Astrocyte (in vitro differentiated cells and primary cell): ENCODE measurements at regions not wholly inside any gene's neighbourhood (a gene's known extent, or its start where the extent isn't known, plus 50 kb on each side); places are given as distances from the start of the nearest gene placed in this dataset.
"Not testable (repeated sequence)": the region's sequence is repeated elsewhere in the genome, so short reads cannot be mapped to it uniquely, and the experiment has no call there.

ENCODE experiments used
- DNase-seq: peaks from one replicate; pipeline ENCODE4 v3.0.0-alpha.2; 2010; ENCODE audit warnings: low read depth
- FAIRE-seq: peaks from 2 replicates; lab custom pipeline; 2011; peaks lifted over from hg19 to GRCh38; lab: Jason Lieb, UNC
- H2AFZ ChIP-seq: 2 replicates; pipeline ENCODE4 v1.6.0; 2012; ENCODE audit warnings: low read depth, low read length, inconsistent platforms
- H3K27ac ChIP-seq: 2 replicates; pipeline ENCODE4 v1.5.1; 2011; ENCODE audit warnings: low read depth, low read length, inconsistent platforms
- H3K27me3 ChIP-seq: 2 replicates; pipeline ENCODE4 v1.6.0; 2011; ENCODE audit warnings: low read length, inconsistent platforms; ENCODE audit not compliant: insufficient read depth
- H3K36me3 ChIP-seq: 2 replicates; pipeline ENCODE4 v1.5.1; 2011; ENCODE audit warnings: low read length, inconsistent platforms; ENCODE audit not compliant: insufficient read depth
- H3K4me1 ChIP-seq: 2 replicates; pipeline ENCODE4 v1.5.1; 2011; ENCODE audit warnings: low read length, inconsistent platforms; ENCODE audit not compliant: insufficient read depth
- H3K4me2 ChIP-seq: 2 replicates; pipeline ENCODE4 v1.6.0; 2012; ENCODE audit warnings: low read length, inconsistent platforms
- H3K4me3 ChIP-seq: 2 replicates; pipeline ENCODE4 v1.5.1; 2011; ENCODE audit warnings: low read depth, mild to moderate bottlenecking, low read length, inconsistent platforms; ENCODE audit not compliant: insufficient read depth
- H3K79me2 ChIP-seq: 2 replicates; pipeline ENCODE4 v1.6.0; 2012; ENCODE audit warnings: mild to moderate bottlenecking, low read length, inconsistent platforms; ENCODE audit not compliant: insufficient read depth
- H3K9ac ChIP-seq: 2 replicates; pipeline ENCODE4 v1.6.0; 2012; ENCODE audit warnings: mild to moderate bottlenecking, low read length, inconsistent platforms
- H3K9me3 ChIP-seq: 2 replicates; pipeline ENCODE4 v1.5.1; 2012; ENCODE audit warnings: low read depth, mild to moderate bottlenecking, low read length, inconsistent platforms; ENCODE audit not compliant: insufficient read depth
- H4K20me1 ChIP-seq: 2 replicates; pipeline ENCODE4 v1.6.0; 2012; ENCODE audit warnings: low read length, inconsistent platforms; ENCODE audit not compliant: insufficient read depth
- H3K27ac Mint-ChIP-seq: one replicate; pipeline ENCODE4 v1.8.0; 2021; ENCODE audit warnings: mild to moderate bottlenecking, mixed read lengths; ENCODE audit not compliant: unreplicated experiment
- H3K27me3 Mint-ChIP-seq: one replicate; pipeline ENCODE4 v1.8.0; 2021; ENCODE audit warnings: low read depth, mixed read lengths; ENCODE audit not compliant: unreplicated experiment
- H3K36me3 Mint-ChIP-seq: one replicate; pipeline ENCODE4 v1.8.0; 2021; ENCODE audit warnings: low read depth, mixed read lengths; ENCODE audit not compliant: unreplicated experiment
- H3K4me1 Mint-ChIP-seq: one replicate; pipeline ENCODE4 v1.8.0; 2021; ENCODE audit warnings: low read depth, mixed read lengths; ENCODE audit not compliant: unreplicated experiment
- H3K4me3 Mint-ChIP-seq: one replicate; pipeline ENCODE4 v1.8.0; 2021; ENCODE audit warnings: mild to moderate bottlenecking, moderate library complexity, mixed read lengths; ENCODE audit not compliant: unreplicated experiment
- H3K9me3 Mint-ChIP-seq: one replicate; pipeline ENCODE4 v1.8.0; 2021; ENCODE audit warnings: mild to moderate bottlenecking, mixed read lengths; ENCODE audit not compliant: unreplicated experiment
- EZH2 ChIP-seq: IDR thresholded peaks from 2 replicates; pipeline ENCODE4 v1.6.1; 2012; ENCODE audit warnings: mild to moderate bottlenecking, low read length, inconsistent platforms; ENCODE audit not compliant: insufficient read depth
- TF ChIP-seq, protein P1 (sequence below): IDR thresholded peaks from 2 replicates; pipeline ENCODE4 v1.5.1; 2011; ENCODE audit warnings: low read depth, mild to moderate bottlenecking, inconsistent platforms, low read length, moderate library complexity; ENCODE audit not compliant: insufficient read depth

DNA sequence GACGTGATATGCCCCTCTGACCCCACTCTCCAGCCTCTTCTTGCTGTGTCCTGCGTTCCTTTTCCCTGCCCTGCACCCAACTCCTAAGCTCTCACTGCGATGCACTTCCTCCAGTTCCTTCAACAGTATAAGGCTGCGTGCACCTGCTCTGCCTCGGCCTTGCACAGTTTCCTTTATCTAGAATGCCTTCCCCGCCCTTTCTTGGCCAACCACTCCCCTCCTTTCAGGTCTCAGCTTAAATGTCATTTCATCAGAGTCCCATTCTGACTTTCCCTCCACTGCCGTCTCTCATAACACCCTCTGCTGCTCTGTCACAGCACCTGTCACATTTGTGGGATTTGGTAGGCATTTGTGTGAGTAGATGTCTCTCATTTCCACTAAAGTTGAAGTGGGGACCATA, 58.4 kb upstream of the NEIL3 start:
- Histone ChIP-seq H3K4me1 (peaks cover 3% of the 10 kb centered on the region), H3K9me3 (no peaks in the 10 kb centered on the region), H3K27me3 (no peaks in the 10 kb centered on the region), H3K4me3 (no peak overlapping the region), H3K27ac (no peak overlapping the region), H3K36me3 (no peaks in the 10 kb centered on the region), H4K20me1 (no peaks in the 10 kb centered on the region), H2AFZ (no peak overlapping the region), H3K4me2 (no peak overlapping the region), H3K9ac (no peak overlapping the region), H3K79me2 (no peaks in the 10 kb centered on the region)
- H3K4me1 Mint-ChIP-seq, result no peaks in the 10 kb centered on the region
- FAIRE-seq (no peak), DNase-seq (no peak)
- H3K4me3 Mint-ChIP-seq, result no peak overlapping the region
- no peaks in the 10 kb centered on the region for H3K36me3 Mint-ChIP-seq
- H3K9me3 Mint-ChIP-seq, result no peaks in the 10 kb centered on the region
- H3K27me3 Mint-ChIP-seq, result peaks cover 4% of the 10 kb centered on the region
- TF ChIP-seq, protein P1, sequence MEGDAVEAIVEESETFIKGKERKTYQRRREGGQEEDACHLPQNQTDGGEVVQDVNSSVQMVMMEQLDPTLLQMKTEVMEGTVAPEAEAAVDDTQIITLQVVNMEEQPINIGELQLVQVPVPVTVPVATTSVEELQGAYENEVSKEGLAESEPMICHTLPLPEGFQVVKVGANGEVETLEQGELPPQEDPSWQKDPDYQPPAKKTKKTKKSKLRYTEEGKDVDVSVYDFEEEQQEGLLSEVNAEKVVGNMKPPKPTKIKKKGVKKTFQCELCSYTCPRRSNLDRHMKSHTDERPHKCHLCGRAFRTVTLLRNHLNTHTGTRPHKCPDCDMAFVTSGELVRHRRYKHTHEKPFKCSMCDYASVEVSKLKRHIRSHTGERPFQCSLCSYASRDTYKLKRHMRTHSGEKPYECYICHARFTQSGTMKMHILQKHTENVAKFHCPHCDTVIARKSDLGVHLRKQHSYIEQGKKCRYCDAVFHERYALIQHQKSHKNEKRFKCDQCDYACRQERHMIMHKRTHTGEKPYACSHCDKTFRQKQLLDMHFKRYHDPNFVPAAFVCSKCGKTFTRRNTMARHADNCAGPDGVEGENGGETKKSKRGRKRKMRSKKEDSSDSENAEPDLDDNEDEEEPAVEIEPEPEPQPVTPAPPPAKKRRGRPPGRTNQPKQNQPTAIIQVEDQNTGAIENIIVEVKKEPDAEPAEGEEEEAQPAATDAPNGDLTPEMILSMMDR, result no peak
- TF ChIP-seq EZH2, result no peak
- no peak overlapping the region for H3K27ac Mint-ChIP-seq

DNA sequence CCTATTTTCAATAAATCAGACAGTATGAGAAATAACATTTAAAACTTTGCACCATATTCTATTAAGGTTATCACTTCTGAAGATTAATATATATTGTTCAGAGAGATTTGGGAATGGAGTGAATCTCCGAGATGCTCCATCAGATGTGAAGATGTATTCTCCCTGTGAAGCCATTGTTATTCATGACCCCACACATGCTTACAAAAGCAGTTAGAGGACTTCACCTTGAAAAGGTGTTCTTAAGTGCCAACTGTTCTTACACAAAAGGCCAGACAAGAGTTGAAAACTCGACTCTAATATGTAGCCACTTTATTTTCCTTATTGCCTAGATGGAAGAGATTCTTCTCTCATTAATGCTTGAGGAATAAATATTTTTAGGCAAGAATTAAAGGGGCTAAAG, 54.3 kb upstream of the NEIL3 start:
- Histone ChIP-seq H3K4me2 (no peak overlapping the region), H2AFZ (no peak overlapping the region), H3K27me3 (no peaks in the 10 kb centered on the region), H3K9me3 (no peaks in the 10 kb centered on the region), H3K9ac (no peak overlapping the region), H3K27ac (no peak overlapping the region), H3K79me2 (no peaks in the 10 kb centered on the region), H3K36me3 (no peaks in the 10 kb centered on the region), H3K4me3 (no peak overlapping the region), H3K4me1 (no peaks in the 10 kb centered on the region), H4K20me1 (no peaks in the 10 kb centered on the region)
- Mint-ChIP-seq H3K36me3 (no peaks in the 10 kb centered on the region), H3K4me1 (no peaks in the 10 kb centered on the region), H3K27ac (no peak overlapping the region), H3K27me3 (no peaks in the 10 kb centered on the region), H3K9me3 (peaks cover 13% of the 10 kb centered on the region), H3K4me3 (no peak overlapping the region)
- TF ChIP-seq, protein P1, result no peak
- no peak for TF ChIP-seq EZH2
- no peak for DNase-seq
- no peak for FAIRE-seq

DNA sequence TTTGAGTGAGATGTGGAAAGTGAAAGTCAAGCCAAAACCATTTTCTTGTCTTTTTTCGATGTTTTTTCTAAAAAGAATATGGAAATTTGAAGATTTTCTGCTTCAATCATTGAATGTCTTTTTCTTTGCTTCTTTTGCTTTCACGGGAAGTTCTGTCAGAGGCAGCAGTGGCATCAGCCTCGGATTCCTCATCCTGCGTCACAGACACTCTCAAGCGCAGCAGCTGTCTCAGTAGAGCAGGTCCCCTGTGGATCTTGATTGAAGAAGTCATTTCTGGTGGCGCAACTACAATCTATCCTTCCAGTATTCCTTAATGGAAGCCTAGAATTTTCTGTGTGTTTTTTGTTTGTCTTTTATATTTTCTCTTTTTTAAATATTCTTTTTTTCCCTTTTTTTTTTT, 52.7 kb upstream of the NEIL3 start:
- FAIRE-seq (no peak), DNase-seq (no peak)
- H3K4me3 Mint-ChIP-seq, result no peak overlapping the region
- no peaks in the 10 kb centered on the region for H3K27me3 Mint-ChIP-seq
- no peak overlapping the region for H3K27ac ChIP-seq
- no peak overlapping the region for H3K9ac ChIP-seq
- TF ChIP-seq, protein P1, result no peak
- TF ChIP-seq EZH2, result no peak
- H3K9me3 ChIP-seq, result no peaks in the 10 kb centered on the region
- no peak overlapping the region for H2AFZ ChIP-seq
- no peaks in the 10 kb centered on the region for H3K4me1 Mint-ChIP-seq
- no peaks in the 10 kb centered on the region for H3K36me3 ChIP-seq
- H3K36me3 Mint-ChIP-seq, result no peaks in the 10 kb centered on the region
- H3K27ac Mint-ChIP-seq, result no peak overlapping the region
- H3K4me3 ChIP-seq, result no peak overlapping the region
- no peak overlapping the region for H3K4me2 ChIP-seq
- no peaks in the 10 kb centered on the region for H3K4me1 ChIP-seq
- peaks cover 13% of the 10 kb centered on the region for H3K9me3 Mint-ChIP-seq
- H4K20me1 ChIP-seq, result no peaks in the 10 kb centered on the region
- no peaks in the 10 kb centered on the region for H3K79me2 ChIP-seq
- no peaks in the 10 kb centered on the region for H3K27me3 ChIP-seq

DNA sequence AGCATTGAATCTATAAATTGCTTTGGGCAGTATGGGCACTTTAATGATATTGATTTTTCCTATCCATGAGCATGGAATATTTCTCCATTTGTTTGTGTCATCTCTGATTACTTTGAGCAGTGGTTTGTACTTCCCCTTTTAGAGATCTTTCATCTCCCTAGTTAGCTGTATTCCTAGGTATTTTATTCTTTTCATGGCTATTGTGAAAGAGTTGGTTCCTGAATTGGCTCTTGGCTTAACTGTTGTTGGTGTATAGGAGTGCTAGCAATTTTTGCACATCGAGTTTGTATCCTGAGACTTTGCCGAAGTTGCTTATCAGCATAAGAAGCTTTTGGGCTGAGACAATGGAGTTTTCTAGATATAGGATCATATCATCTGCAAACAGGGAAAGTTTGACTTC, 50.2 kb upstream of the NEIL3 start:
- not testable (repeated sequence) for H3K4me3 Mint-ChIP-seq, H3K27ac ChIP-seq, H3K9me3 ChIP-seq, H3K27ac Mint-ChIP-seq, FAIRE-seq, H3K4me3 ChIP-seq, DNase-seq, H3K4me1 Mint-ChIP-seq, H3K36me3 ChIP-seq, H2AFZ ChIP-seq, H3K9ac ChIP-seq, H3K36me3 Mint-ChIP-seq, H3K79me2 ChIP-seq, H3K4me1 ChIP-seq, H3K27me3 Mint-ChIP-seq, H4K20me1 ChIP-seq, H3K4me2 ChIP-seq, H3K27me3 ChIP-seq
- peaks cover 14% of the 10 kb centered on the region for H3K9me3 Mint-ChIP-seq
